ENCODE measurements at regions not wholly inside any gene's neighbourhood (a gene's known extent, or its start where the extent isn't known, plus 50 kb on each side); places are given as distances from the start of the nearest gene placed in this dataset.

DNA sequence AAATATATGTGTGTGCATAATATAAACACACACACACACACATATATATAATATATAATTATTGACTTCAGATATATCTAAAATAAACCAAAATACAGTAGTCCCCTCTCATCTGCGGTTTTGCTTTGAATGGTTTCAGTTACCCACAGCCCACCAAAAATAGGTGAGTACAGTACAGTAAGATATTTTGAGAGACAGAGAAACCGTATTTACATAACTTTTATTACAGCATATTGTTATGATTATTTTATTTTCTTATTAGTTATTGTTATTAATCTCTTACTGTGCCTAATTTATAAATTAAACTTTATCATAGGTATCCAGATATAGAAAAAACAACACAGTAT is 564.2 kb downstream of the ACTL7B start:
- Mint-ChIP-seq H3K4me3 (no peak overlapping the region), H3K4me1 (no peaks in the 10 kb centered on the region), H3K27ac (no peak overlapping the region), H3K9me3 (no peaks in the 10 kb centered on the region), H3K36me3 (ENCODE audit: low read depth) (no peaks in the 10 kb centered on the region), H3K27me3 (ENCODE audit: insufficient read depth, low read depth, poor library complexity) (no peaks in the 10 kb centered on the region)
- no peak overlapping the region for H3K4me2 ChIP-seq
- TF ChIP-seq POLR2AphosphoS5 (IDR thresholded peaks at IDR 0.05; ENCODE audit: low read depth) (no peak), EZH2 (IDR thresholded peaks at IDR 0.05; ENCODE audit: low read depth, unreplicated experiment) (no peak), NANOG (IDR thresholded peaks at IDR 0.05; ENCODE audit: borderline replicate concordance) (no peak), JUNB (IDR thresholded peaks at IDR 0.05; ENCODE audit: unreplicated experiment) (no peak), EZH2phosphoT487 (IDR thresholded peaks at IDR 0.05; ENCODE audit: unreplicated experiment) (no peak), ZNF114 (CRISPR knock-in tag; IDR thresholded peaks at IDR 0.05) (no peak), STAT1 (IDR thresholded peaks at IDR 0.05; ENCODE audit: unreplicated experiment) (no peak), CREB1 (CRISPR knock-in tag; IDR thresholded peaks at IDR 0.05; ENCODE audit: low read depth) (no peak), ZNF331 (CRISPR knock-in tag; IDR thresholded peaks at IDR 0.05; ENCODE audit: low read depth) (no peak)
- TF ChIP-seq, protein P1, sequence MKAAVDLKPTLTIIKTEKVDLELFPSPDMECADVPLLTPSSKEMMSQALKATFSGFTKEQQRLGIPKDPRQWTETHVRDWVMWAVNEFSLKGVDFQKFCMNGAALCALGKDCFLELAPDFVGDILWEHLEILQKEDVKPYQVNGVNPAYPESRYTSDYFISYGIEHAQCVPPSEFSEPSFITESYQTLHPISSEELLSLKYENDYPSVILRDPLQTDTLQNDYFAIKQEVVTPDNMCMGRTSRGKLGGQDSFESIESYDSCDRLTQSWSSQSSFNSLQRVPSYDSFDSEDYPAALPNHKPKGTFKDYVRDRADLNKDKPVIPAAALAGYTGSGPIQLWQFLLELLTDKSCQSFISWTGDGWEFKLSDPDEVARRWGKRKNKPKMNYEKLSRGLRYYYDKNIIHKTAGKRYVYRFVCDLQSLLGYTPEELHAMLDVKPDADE (IDR thresholded peaks at IDR 0.05) = no peak
- TF ChIP-seq, protein P2, sequence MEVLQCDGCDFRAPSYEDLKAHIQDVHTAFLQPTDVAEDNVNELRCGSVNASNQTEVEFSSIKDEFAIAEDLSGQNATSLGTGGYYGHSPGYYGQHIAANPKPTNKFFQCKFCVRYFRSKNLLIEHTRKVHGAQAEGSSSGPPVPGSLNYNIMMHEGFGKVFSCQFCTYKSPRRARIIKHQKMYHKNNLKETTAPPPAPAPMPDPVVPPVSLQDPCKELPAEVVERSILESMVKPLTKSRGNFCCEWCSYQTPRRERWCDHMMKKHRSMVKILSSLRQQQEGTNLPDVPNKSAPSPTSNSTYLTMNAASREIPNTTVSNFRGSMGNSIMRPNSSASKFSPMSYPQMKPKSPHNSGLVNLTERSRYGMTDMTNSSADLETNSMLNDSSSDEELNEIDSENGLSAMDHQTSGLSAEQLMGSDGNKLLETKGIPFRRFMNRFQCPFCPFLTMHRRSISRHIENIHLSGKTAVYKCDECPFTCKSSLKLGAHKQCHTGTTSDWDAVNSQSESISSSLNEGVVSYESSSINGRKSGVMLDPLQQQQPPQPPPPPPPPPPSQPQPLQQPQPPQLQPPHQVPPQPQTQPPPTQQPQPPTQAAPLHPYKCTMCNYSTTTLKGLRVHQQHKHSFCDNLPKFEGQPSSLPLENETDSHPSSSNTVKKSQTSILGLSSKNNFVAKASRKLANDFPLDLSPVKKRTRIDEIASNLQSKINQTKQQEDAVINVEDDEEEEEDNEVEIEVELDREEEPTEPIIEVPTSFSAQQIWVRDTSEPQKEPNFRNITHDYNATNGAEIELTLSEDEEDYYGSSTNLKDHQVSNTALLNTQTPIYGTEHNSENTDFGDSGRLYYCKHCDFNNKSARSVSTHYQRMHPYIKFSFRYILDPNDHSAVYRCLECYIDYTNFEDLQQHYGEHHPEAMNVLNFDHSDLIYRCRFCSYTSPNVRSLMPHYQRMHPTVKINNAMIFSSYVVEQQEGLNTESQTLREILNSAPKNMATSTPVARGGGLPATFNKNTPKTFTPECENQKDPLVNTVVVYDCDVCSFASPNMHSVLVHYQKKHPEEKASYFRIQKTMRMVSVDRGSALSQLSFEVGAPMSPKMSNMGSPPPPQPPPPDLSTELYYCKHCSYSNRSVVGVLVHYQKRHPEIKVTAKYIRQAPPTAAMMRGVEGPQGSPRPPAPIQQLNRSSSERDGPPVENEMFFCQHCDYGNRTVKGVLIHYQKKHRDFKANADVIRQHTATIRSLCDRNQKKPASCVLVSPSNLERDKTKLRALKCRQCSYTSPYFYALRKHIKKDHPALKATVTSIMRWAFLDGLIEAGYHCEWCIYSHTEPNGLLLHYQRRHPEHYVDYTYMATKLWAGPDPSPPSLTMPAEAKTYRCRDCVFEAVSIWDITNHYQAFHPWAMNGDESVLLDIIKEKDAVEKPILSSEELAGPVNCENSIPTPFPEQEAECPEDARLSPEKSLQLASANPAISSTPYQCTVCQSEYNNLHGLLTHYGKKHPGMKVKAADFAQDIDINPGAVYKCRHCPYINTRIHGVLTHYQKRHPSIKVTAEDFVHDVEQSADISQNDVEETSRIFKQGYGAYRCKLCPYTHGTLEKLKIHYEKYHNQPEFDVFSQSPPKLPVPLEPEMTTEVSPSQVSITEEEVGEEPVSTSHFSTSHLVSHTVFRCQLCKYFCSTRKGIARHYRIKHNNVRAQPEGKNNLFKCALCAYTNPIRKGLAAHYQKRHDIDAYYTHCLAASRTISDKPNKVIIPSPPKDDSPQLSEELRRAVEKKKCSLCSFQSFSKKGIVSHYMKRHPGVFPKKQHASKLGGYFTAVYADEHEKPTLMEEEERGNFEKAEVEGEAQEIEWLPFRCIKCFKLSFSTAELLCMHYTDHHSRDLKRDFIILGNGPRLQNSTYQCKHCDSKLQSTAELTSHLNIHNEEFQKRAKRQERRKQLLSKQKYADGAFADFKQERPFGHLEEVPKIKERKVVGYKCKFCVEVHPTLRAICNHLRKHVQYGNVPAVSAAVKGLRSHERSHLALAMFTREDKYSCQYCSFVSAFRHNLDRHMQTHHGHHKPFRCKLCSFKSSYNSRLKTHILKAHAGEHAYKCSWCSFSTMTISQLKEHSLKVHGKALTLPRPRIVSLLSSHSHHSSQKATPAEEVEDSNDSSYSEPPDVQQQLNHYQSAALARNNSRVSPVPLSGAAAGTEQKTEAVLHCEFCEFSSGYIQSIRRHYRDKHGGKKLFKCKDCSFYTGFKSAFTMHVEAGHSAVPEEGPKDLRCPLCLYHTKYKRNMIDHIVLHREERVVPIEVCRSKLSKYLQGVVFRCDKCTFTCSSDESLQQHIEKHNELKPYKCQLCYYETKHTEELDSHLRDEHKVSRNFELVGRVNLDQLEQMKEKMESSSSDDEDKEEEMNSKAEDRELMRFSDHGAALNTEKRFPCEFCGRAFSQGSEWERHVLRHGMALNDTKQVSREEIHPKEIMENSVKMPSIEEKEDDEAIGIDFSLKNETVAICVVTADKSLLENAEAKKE (CRISPR knock-in tag; IDR thresholded peaks at IDR 0.05) = no peak
- TF ChIP-seq, protein P3, sequence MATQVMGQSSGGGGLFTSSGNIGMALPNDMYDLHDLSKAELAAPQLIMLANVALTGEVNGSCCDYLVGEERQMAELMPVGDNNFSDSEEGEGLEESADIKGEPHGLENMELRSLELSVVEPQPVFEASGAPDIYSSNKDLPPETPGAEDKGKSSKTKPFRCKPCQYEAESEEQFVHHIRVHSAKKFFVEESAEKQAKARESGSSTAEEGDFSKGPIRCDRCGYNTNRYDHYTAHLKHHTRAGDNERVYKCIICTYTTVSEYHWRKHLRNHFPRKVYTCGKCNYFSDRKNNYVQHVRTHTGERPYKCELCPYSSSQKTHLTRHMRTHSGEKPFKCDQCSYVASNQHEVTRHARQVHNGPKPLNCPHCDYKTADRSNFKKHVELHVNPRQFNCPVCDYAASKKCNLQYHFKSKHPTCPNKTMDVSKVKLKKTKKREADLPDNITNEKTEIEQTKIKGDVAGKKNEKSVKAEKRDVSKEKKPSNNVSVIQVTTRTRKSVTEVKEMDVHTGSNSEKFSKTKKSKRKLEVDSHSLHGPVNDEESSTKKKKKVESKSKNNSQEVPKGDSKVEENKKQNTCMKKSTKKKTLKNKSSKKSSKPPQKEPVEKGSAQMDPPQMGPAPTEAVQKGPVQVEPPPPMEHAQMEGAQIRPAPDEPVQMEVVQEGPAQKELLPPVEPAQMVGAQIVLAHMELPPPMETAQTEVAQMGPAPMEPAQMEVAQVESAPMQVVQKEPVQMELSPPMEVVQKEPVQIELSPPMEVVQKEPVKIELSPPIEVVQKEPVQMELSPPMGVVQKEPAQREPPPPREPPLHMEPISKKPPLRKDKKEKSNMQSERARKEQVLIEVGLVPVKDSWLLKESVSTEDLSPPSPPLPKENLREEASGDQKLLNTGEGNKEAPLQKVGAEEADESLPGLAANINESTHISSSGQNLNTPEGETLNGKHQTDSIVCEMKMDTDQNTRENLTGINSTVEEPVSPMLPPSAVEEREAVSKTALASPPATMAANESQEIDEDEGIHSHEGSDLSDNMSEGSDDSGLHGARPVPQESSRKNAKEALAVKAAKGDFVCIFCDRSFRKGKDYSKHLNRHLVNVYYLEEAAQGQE (IDR thresholded peaks at IDR 0.05; ENCODE audit: unreplicated experiment) = no peak
- TF ChIP-seq, protein P4, sequence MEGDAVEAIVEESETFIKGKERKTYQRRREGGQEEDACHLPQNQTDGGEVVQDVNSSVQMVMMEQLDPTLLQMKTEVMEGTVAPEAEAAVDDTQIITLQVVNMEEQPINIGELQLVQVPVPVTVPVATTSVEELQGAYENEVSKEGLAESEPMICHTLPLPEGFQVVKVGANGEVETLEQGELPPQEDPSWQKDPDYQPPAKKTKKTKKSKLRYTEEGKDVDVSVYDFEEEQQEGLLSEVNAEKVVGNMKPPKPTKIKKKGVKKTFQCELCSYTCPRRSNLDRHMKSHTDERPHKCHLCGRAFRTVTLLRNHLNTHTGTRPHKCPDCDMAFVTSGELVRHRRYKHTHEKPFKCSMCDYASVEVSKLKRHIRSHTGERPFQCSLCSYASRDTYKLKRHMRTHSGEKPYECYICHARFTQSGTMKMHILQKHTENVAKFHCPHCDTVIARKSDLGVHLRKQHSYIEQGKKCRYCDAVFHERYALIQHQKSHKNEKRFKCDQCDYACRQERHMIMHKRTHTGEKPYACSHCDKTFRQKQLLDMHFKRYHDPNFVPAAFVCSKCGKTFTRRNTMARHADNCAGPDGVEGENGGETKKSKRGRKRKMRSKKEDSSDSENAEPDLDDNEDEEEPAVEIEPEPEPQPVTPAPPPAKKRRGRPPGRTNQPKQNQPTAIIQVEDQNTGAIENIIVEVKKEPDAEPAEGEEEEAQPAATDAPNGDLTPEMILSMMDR (conservative IDR thresholded peaks at IDR 0.05; ENCODE audit: low read depth in 2 of 2) = no peak
- no peaks in the 10 kb centered on the region for H3K36me3 ChIP-seq (ENCODE audit: insufficient read depth)
- H3K4me3 ChIP-seq = no peak overlapping the region
- no peaks in the 10 kb centered on the region for H4K20me1 ChIP-seq (replicated peaks; ENCODE audit: insufficient read depth)
- H3K9me2 ChIP-seq (ENCODE audit: insufficient read depth) = no peaks in the 10 kb centered on the region
- H3K27ac ChIP-seq (ENCODE audit: low read depth) = no peak overlapping the region
- DNase-seq (ENCODE audit: low spot score) (no peak), ATAC-seq (no peak)
- H3F3A ChIP-seq (replicated peaks; ENCODE audit: low read depth) = no peaks in the 10 kb centered on the region
- no peaks in the 10 kb centered on the region for H3K27me3 ChIP-seq (ENCODE audit: insufficient read depth)
- H2AFZ ChIP-seq = no peak overlapping the region
- no peaks in the 10 kb centered on the region for H3K4me1 ChIP-seq (ENCODE audit: insufficient read depth)
- H3K79me2 ChIP-seq (replicated peaks; ENCODE audit: insufficient read depth) = no peaks in the 10 kb centered on the region

Measured in GM23338 (cell line).